HG03521 (cell line): ENCODE measurements at regions not wholly inside any gene's neighbourhood (a gene's known extent, or its start where the extent isn't known, plus 50 kb on each side); places are given as distances from the start of the nearest gene placed in this dataset.

Source experiments
- ATAC-seq: cut with Tn5 transposase; IDR thresholded peaks from one replicate; pipeline ENCODE4 v1.9.1; 2021; ENCODE audit warnings: mild to moderate bottlenecking, moderate library complexity; ENCODE audit not compliant: unreplicated experiment

DNA sequence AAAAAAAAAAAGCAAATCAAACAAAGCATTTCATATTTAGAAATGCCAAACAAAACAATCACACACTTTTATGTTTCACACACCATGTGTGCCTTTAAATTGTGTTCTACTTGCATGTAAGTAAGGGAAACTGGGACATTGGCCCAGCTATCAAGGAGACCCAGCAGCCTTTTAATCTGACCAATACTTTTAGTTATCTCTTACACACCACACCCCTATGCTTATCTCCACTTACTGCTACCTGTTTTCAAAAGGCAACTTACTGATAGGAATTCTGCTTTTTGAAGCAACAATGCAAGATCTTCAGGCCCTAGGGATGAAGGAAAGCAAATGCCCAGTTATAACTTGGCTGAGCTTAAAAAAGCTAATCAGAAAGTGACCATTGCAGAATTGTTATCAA lies 1244.8 kb upstream of the SORCS1 start:
- ATAC-seq = no peak

DNA sequence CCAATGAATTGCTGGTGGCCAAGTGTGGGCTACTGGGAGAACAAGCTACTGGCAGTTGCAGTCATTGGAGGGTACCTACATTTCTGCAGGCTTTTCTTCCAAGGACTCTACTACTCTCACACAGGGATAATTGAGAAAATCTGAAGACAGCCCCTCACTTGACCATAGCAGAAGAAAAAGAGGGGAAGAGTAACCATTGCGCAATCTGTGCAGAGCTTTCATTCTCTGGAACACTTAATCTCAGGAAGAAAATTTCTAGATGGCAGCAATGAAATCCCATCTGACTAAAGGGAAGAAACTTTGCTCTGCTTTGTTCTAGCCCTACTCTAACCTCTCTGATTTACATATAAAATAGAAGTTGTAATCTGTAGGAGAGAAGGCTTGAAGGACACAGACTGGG lies 1239.6 kb upstream of the SORCS1 start:
- no peak for ATAC-seq

DNA sequence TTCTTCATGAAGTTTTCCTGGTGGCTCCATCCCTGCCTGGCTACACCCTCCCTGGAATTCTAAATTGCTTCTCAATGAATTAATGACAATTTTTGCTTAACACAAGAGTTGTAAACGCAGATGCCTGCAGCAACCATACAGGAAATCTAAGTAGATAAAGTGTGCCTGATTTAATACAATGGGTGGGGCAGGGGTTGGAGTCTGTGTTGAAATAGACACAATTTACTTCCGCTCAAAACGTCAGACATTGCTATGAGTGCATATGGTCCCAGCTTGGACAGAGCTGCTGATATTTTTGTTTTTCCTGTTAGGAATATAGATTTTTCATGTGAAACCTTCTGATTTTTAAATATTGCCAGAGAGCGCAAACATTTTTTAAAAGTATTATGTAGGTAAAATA lies 1235.0 kb upstream of the SORCS1 start:
- ATAC-seq = no peak

DNA sequence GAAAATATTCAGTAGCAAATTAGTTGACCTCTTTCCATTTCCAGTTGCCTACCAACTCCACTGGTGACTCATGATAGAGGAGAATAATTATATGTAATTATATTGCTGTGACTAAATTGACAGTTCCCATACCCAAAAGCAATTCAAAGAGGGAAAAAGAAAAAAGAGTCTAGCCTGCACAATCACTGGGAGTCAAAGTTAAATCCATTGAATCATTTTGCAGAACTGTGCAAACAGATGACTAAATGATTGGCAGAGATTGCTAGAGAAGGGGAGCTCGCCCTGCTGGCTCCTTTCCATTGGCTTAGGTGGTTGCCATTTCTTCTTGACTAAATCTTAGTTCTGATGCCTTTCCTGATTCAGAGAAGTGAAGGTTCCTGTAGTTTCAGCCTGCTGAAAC lies 1228.6 kb upstream of the SORCS1 start:
- no peak for ATAC-seq

DNA sequence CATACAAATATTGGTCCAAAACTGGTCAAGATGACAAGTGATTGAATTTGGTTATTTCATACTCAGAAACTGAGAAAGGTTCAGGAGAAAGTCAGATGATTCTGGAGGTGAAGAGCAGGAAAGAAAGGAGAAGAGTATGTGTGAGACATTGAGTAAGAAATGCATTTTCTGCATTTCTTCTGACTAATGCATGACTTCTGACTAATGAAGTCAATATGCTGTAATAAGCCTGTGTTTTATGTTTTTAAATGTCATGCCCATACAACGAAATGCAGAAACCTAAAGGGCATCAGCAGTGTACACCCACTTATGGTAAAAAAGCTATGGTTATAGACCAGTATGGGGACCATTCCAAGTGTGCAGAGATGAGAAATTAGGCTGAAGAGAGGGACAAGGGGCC lies 1227.8 kb upstream of the SORCS1 start:
- no peak for ATAC-seq

DNA sequence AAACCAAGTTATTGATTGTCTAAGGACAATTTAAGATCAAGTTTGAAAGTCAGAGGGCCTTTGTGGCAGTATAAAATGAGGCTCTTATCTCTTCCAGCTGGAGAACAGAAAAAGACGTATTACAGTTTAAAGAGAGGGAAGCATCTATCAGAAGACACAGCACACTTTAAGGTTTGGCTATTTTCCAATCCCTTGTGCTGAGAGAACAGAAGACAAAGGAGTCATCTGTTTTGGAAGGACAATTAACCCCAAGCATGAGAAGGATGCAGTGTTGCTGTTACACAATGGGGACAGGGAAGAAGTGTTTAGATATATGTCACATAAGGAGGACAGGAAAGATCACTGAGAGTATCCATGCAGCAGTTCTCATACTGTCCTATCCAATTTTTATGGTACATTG lies 1224.2 kb upstream of the SORCS1 start:
- no peak for ATAC-seq

DNA sequence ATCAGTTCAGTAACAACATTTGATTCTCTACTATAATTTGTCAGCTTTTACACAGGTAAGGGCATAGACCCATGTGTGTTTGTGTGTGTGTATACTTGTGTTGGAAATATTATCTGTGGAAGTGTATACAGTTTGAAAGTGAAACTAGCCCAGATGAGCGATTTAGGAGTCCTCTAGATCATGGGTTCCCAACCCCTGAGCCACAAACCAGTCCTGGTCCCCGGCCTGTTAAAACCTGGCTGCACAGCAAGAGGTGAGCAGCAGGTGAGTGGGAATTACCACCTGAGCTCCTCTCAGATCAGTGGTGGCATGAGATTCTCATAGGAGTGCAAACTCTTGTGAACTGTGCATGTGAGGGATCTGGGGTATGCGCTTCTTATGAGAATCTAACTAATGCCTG lies 1221.5 kb upstream of the SORCS1 start:
- ATAC-seq = no peak

DNA sequence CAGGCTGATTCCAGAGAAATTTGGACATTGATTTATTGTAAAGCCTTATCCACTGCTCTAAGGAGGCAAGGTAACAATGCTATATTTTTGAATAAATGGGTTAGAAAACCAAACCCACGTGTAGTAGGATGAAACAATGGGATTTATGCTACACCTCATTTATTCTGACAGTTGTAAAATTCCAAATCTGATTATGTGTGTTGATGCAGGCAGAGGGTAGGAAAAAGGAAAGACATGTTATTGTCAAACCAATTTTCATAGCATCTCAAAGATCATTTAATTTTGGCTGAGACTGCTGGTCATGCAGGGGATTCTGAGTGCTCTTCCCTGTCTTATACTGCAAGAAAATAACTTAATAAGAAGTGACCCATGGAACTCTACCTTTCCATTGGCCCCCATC lies 1219.9 kb upstream of the SORCS1 start:
- ATAC-seq = no peak

DNA sequence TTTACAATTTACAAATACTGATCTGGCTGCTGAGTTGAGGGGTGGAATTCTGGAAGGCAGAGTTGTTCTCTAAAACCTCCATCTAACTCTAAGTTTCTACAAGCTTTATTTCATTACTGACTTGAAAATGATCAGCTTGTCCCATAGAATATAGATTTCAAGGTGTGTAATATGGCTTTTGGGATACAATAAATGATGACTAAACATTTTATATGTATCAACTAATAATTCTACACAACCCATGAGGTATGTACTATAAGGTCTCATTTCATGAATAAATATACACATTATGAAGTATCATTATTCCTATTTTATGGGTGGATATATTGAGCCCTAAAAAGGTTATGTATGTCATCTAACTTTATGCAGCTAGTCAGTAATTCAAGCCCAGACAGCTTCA lies 1214.3 kb upstream of the SORCS1 start:
- no peak for ATAC-seq

DNA sequence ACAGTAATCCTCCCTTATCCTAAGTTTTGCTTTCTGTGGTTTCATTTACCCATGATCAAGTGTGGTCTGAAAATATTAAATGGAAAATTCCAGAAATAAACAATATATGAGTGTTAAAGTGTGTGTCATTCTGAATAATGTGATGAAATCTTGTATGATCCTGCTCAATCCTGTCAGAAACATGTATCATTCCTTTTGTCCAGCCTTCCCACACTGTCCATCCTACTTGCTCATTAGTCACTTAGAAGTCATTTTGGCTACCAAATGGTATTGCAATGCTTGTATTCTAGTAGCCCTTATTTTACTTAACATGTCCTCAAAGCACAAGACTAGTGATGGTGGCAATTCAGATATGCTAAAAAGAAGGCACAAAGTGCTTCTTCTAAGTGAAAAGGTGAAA lies 1211.2 kb upstream of the SORCS1 start:
- no peak for ATAC-seq

DNA sequence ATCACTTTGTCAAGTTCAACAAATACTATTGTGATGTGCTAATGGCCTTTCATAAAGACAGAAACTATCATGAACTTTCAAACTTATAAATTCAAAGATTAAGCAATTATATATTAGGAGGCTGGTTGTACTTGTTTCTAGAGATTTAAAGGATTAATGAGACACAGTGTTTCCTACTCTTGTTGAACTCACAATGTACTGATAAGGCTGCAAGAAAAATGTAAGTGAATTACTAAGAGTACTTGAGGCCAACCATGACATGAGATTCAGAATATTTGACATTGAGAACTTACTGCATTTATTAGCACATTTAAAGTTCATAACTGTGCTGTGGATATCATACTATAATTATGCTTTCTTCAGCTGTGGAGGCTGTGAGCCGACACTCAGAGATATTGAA lies 1210.5 kb upstream of the SORCS1 start:
- ATAC-seq = no peak

DNA sequence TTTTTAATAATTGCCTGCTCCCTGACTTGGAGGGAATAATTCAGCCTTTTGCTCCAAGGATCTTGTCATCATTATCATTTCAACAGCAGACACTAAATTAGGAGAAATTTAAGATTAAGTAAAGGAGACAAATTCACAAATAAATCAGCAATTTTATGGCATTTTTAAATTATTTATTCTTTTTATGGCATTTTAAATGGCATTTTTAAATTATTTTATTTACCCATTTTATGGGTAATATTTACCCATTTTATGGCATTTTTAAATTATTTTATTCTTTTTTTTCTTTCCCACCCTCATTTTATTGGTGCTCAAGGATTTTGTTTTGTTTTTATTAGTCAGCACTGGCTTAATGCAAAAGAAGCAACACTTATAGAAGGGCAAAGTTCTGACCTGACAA lies 1201.0 kb upstream of the SORCS1 start:
- no peak for ATAC-seq

DNA sequence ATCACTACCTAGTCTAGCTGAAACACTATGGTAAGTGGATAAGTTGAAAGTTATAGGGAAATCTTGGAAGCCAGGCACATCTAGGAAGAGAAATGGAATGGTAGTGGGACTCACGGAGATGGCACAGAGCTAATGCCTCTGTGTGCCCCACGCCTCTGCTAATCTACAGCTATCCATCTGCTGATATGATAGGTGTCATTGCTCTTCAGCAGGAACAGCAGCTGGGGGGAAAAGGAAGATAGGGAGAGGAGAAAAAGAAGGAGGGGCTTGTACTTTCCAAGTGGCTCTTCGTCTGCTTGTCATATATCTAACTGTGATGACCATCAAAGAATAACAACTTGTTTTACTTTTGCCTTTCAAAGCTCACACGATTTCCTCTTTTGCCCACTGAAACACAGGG lies 1199.1 kb upstream of the SORCS1 start:
- no peak for ATAC-seq

DNA sequence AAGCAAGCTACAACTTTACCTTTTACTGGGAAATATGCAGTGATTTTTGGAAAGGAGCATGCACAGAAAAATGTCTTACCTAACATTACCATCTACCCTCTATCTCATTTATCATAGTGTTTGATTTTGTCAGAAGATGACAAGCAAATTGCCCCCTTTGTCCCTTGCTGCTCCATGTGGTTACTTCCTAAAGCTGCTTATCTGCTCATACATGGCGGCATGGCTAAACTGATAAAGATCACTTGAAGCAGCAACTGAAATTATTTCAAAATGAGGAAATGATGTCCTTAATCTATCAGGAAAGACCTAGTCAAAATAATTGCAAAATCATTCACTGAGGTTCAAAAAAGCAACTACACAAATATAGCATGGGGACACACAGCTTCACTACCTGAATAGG lies 1198.5 kb upstream of the SORCS1 start:
- ATAC-seq = no peak

DNA sequence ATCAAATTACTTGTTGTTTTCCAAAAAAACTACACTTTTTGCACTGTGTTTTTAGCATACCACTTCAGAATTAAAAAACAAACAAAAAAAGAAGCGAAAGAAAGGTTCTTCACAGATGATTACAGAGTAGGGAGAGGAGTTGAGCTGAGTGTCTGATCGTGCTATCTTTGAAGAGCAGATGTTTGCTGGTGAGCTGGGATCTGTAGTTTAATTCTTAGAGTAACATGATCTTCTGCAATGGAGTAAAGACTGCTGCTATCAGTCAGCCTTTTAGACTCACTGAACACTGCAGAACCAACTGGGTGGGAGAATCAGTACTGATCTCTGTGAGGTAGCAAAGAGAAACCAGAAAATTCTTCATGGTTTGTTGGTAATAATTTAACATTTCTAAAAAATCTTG lies 1197.8 kb upstream of the SORCS1 start:
- no peak for ATAC-seq

DNA sequence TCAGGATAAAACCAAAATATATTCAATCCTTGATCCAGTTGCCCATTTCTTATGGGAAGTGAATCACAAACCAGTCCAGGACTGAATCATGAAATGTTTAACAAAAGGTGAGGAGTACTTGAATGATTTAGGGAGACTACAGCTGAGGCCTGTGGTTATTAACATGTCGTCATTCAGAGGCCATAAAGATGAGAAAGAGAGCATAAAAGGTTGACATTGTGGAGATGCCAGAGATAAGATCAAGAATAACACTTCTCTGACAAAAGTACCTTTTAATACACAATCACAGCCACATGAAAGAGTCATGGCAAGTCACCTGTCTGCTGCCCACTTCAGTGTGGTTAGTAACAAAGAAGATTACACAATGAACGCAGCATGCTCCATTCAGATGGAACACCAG lies 1195.7 kb upstream of the SORCS1 start:
- no peak for ATAC-seq

DNA sequence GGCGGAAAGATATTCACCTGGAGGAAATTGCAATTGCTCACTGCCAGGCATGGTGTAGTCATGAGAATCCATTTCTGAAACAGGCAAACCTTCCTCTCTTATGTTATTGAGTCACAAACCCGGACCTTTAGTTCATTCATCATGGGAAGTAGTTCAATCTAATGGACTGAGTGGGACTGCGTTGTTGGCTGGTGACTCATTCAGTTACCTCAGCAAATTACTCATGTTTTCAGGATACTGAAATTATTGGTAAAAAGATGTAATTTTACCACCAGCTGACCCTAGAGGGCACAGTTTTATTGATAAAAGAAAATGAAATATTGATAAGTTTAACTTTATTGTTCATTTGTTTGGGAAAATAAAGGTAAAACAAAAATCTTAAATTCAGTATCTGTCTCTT lies 1194.4 kb upstream of the SORCS1 start:
- ATAC-seq = no peak

DNA sequence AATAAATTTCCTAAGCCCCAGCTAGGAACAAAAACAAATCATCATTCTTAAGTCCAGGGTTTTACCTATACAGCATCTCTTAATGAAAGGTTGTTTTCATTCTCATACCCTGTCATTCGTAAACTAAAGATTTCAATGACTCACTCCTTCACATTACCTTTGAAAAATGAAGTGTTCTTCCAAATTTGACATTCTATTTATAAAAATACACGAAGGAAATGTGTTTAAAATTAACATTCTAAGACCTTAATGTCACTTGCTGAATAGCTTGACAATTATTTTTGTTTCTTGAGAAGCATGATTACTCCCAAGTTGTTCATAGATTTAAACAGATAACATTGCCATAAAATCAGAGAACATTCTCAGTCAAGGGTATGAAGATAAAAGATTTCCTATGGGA lies 1188.3 kb upstream of the SORCS1 start:
- ATAC-seq = no peak

DNA sequence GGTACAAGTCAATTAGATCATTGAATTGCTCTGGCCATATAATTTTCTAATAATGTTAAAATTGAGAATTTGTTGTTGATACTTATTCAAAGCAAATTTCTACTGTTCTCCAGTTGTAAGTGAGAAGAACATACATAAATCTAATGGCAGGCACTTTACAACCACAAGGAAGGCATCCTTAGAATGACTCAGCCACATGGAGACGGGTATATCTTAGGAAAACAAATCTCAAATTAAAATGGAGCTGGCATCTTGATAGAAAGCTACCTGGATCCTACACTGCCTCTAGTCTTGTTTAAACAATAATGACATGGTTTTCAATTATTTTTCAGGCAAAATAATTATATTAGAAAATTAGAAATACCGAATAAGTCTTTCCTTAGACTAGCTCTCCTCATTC lies 1183.7 kb upstream of the SORCS1 start:
- ATAC-seq = no peak

DNA sequence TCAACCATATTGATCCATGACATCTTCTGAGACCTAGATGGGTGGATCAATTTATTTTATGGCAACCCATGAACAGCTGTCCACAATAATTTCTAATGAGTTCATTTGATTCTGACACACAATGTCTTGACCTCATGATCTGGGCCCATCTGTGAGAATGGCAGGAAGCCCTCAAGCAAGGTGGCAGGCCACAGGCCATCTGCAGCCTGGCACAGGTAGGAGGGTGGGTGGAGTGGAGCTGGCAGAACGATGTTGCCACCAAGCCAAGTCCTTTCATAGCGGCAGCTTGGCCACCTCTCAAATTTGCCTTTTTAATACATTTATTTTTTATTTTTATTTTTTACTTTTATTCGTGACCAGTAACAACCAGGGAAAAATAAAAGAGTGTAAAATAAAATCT lies 1181.6 kb upstream of the SORCS1 start:
- ATAC-seq = no peak

DNA sequence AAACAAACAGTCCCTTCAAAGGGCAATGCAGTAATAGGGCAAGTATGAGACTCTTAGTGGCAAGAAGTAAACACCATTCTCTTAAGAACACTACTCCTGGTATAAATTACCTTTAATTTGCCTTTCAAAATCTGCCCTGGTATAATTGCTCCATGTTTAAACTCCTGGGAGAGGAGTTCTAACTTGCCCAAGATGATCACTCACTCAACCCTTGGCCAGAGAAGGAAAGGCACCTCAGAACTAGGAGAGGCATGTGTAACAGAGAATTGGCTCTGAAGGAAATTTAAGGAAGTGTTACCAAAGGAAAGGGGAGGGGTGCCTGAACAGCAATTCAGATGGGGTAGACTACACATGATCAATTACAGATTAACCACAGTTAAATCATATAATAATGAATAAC lies 1173.6 kb upstream of the SORCS1 start:
- ATAC-seq = no peak

DNA sequence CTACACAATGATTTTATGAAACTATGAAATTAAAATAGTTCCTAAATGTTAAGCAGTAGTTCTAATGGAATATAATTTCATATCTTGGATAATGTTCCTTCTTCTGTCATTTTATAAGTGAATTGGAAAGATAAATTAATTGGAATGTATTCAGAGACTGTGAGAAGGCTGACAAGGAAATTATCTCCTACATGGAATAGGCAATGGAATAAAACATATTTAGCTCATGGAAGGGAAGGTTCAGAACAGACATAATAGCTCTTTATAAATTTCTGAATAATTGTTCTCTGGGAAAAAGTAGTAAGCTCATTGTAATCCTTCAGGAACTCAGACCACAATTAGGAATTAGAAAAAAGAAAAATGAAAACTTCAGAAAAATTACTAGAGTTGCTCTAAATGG lies 1172.3 kb upstream of the SORCS1 start:
- no peak for ATAC-seq

DNA sequence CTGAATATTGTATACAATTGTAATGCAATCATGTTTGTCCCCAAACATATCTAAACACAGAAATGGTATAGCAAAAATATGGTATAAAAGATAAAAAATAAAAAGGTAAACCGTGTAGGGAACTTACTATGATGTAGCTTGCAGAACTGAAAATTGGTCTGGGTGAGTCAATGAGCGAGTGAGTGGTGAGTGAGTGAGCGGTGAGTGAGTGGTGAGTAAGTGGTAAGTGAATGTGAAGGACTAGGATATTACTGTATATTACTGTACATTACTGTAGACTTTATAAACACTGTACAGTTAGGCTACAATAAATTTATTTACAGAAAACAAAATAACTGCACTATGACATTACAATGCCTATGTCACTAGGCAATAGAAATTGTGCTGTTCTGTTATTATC lies 1163.2 kb upstream of the SORCS1 start:
- no peak for ATAC-seq

DNA sequence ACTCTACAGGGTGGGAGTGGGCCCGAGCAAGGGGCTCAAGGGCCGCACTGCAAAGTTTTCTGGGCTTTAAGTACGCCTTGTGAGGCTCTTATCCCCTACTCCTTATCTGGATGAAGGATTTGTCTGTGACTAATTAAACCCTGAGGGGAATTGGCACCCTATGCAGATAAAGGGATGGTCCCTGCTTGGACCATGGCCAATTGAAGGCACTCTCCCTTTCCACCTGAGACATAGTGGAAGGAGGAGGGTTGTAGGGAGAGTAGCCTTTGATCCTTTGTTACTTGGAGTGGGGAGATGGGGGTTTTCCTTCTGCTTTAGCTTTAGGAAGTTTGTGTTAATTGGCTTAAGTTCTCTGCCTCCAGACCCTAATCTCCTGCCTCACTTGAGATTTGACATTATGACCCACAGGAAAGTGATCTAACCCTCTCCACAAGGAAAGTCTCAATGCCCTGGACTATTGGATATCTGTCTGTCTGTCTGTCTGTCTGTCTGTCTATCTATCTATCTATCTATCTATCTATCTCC lies 1158.8 kb upstream of the SORCS1 start:
- no peak for ATAC-seq
